IPS-18c (cell line): ENCODE measurements at regions not wholly inside any gene's neighbourhood (a gene's known extent, or its start where the extent isn't known, plus 50 kb on each side); places are given as distances from the start of the nearest gene placed in this dataset.
"Not testable (repeated sequence)": the region's sequence is repeated elsewhere in the genome, so short reads cannot be mapped to it uniquely, and the experiment has no call there.

Source experiments
- H3K4me3 ChIP-seq: 2 replicates; pipeline ENCODE4 v1.7.0; 2013; ENCODE audit warnings: low read depth, mild to moderate bottlenecking, low read length, moderate library complexity; ENCODE audit not compliant: insufficient read depth
- H3K9me3 ChIP-seq: one replicate; pipeline ENCODE4 v1.6.1; 2013; ENCODE audit warnings: mild to moderate bottlenecking, low read length, moderate library complexity; ENCODE audit not compliant: control insufficient read depth, insufficient read depth

DNA sequence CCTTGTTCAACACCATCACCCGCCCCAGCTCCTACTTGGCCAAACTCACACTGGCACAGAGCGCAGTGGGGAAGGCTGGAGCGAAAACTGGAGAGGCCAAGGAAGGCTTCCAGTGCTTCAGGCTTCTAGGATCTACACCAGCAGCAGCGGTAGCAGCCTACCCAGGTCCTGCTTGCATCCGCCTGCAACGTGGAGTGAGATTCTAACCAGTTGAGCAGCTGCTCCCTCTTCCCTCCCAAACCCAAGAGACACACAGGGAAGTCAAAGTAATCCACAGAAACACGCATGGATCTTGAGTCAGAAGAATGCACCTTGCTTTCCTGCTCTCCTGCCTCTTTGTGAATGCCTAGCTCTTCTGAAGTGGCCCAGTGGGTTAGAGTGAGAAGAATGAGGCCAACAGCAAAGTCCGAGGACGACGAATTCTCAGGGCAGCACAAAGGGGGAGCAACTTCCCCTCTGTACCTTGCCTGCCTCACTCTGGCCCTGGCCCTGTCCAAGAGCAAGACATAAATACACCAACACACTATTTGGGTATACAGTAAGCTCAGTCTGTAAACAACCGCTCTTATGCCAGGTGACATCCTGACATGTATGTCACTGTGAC is 95.9 kb upstream of the FOXQ1 start:
- Histone ChIP-seq H3K4me3 (no peak overlapping the region), H3K9me3 (no peaks in the 10 kb centered on the region)

- Histone ChIP-seq H3K9me3 (no peaks in the 10 kb centered on the region), H3K4me3 (no peak overlapping the region)
Measured at GRCh38 chr6:1215023-1215422, 96.9 kb upstream of the FOXQ1 start.

DNA sequence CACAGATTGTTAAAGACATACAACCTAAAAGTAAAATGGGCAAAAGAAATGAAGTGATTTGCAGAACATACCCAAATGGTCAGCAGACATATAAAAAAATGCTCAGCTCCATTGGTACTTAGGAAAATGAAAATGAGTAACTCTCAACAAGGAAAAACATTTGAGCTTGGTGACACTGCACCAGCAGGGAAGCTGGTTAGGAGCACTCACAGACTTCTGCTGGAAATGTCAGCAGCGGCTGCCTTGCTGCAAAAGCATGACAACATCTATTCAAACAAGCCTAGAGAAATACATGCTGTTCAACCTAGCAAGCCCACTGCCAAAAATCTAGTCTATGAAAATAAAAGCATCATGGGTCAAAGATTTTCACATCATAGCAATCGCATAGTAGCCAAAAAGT is 99.0 kb upstream of the FOXQ1 start:
- Histone ChIP-seq H3K9me3 (no peaks in the 10 kb centered on the region), H3K4me3 (no peak overlapping the region)

DNA sequence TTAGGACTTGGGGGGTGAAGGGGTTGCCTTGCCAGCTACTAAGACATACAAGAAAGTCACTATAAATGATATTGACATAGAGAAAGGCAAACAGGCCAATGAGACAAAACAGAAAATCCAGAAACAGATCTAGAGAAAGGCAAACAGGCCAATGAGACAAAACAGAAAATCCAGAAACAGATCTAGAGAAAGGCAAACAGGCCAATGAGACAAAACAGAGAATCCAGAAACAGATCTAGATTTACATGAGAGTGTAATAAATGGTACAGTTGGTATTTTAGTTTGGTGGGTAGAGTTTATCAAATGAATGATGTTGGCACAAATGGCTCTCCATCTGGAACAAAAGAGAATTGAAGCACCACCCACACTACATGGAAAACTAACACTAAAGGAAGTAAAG is 99.8 kb upstream of the FOXQ1 start:
- H3K4me3 ChIP-seq, H3K9me3 ChIP-seq: not testable (repeated sequence)

- not testable (repeated sequence) for H3K9me3 ChIP-seq, H3K4me3 ChIP-seq
Measured at GRCh38 chr6:1210631-1211030, 101.3 kb upstream of the FOXQ1 start.

- no peak overlapping the region for H3K4me3 ChIP-seq
- H3K9me3 ChIP-seq = peaks cover 3% of the 10 kb centered on the region
Measured at GRCh38 chr6:1208876-1209275, 103.0 kb upstream of the FOXQ1 start.

DNA sequence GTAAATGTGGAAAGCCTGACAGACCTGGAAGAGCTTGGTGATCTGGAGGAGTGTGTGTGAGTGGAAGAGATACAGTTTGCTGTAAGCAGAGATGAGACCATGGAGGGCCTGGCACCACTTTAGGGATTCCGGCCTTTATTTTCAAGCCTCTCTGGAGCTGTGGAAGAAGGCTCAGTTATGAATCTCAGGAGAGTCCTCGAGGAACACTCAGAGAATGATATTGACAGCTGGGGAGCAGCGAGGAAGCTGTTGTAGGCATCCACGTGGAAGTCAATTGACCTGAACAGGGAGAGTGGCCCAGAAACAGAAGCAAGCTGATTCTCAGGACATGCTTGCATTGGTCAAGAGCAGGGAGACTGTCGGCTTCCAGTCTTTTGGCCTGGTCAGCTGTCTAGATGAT is 108.4 kb upstream of the FOXQ1 start:
- H3K4me3 ChIP-seq = no peak overlapping the region
- peaks cover 3% of the 10 kb centered on the region for H3K9me3 ChIP-seq

GRCh38 chr6:1202201-1202600 is 109.7 kb upstream of the FOXQ1 start:
- Histone ChIP-seq H3K4me3 (no peak overlapping the region), H3K9me3 (peaks cover 3% of the 10 kb centered on the region)

GRCh38 chr6:1201547-1202200 is 110.2 kb upstream of the FOXQ1 start:
- Histone ChIP-seq H3K9me3 (peaks cover 3% of the 10 kb centered on the region), H3K4me3 (no peak overlapping the region)

DNA sequence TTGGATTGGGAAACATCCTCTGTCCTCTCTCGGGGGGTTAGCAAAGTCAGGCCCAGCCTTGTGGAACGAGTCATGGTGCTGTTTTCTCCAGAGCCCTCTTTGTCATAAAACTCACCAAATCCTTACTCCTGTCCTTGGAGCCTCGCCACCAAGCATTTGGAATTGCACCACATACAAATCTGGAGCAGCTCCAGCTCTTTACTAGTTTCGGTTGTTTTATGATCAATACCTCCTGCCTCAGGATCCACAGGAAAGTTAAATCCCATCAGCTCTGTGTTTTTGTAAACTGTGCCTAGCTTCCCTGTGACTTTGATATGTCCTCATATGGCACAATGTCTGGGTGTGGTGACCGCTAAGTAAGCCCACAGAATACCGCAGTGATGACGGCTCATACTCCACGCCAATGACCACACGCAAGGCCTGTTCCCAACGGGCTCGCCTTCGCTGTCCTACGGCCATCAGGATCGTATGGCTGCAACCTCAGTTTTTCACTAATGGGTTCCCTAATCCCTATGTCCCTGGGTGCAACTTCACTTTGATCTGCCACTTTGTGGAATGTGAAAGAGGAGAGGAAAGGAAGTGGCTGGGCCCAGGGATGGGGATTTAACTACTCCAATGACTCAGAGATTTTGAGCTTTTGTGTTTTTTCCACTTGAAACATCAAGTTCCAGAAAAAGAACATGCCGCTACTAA is 111.3 kb upstream of the FOXQ1 start:
- H3K4me3 ChIP-seq = no peak overlapping the region
- H3K9me3 ChIP-seq = peaks cover 3% of the 10 kb centered on the region

GRCh38 chr6:1200081-1200408 is 111.9 kb upstream of the FOXQ1 start:
- Histone ChIP-seq H3K9me3 (peaks cover 3% of the 10 kb centered on the region), H3K4me3 (no peak overlapping the region)

DNA sequence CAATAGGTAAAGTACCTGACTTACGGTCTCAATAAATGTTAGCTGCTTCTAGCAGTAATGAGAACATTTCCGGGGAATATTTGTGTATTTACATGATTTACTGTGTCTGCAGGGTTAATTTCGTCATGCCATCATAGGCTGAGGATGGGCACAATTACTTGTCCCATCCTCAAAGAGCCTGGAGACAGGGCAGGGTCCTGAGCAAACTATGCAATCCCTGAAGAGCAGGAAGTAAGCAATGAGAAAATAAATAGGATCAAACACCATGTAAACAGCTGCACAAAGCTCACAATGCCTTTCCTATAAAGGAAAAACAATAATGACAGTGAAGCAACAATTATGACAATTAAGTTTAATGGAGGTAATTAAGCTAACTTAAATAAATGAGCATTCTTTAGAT is 114.6 kb upstream of the FOXQ1 start:
- no peaks in the 10 kb centered on the region for H3K9me3 ChIP-seq
- H3K4me3 ChIP-seq = no peak overlapping the region

DNA sequence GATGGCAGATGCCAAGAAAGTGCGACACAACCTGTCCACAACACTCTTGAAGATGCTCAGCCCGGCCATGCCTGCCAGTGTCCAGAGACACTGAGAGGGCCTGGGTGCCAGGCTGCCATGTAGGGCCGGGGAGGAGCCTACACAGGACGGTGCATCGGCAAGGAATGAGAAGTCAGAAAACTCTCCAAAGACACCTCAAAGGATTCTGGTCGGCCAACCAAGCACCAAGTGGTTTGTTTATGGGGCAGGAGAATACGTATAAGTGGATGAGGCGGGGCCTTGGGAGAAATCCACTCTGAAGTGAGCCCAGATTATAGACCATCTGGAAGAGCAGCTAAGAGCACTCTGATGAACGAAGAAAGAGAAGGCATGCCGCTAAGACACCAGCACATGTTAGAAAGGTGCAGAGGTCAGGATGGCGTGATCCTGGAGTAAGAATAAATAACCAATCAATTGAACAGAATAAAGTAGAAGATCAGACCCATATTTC is 120.7 kb upstream of the FOXQ1 start:
- Histone ChIP-seq H3K9me3 (peaks cover 4% of the 10 kb centered on the region), H3K4me3 (no peak overlapping the region)

- H3K4me3 ChIP-seq = no peak overlapping the region
- H3K9me3 ChIP-seq = peaks cover 4% of the 10 kb centered on the region
Measured at GRCh38 chr6:1190366-1190765, 121.5 kb upstream of the FOXQ1 start.

DNA sequence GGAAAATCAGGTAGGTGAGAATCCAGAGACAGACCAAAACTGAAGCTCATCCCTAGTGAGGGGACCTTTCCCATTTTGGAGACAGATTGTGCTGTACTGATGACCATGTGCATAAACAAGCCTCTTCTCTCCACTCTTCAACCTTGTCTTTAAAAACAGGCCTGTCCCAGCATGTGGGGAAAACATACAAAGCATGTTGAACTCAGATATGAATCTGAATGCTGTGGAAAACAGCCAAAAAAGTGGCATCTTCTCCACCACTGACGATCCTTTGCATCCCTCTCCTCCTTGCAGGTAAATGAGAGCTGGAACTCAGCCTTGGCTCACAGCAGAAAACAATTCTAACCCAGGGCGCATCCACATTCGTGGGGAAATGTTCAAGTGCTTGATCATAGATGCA is 123.7 kb upstream of the FOXQ1 start:
- peaks cover 4% of the 10 kb centered on the region for H3K9me3 ChIP-seq
- H3K4me3 ChIP-seq = no peak overlapping the region

GRCh38 chr6:1187293-1188131 is 124.4 kb upstream of the FOXQ1 start:
- no peak overlapping the region for H3K4me3 ChIP-seq
- H3K9me3 ChIP-seq = peaks cover 4% of the 10 kb centered on the region

- peaks cover 4% of the 10 kb centered on the region for H3K9me3 ChIP-seq
- no peak overlapping the region for H3K4me3 ChIP-seq
Measured at GRCh38 chr6:1184318-1184717, 127.6 kb upstream of the FOXQ1 start.
